H1 (cell line): ENCODE measurements at regions not wholly inside any gene's neighbourhood (a gene's known extent, or its start where the extent isn't known, plus 50 kb on each side); places are given as distances from the start of the nearest gene placed in this dataset.
A peak's percentile ranks its signal among the peaks of the same experiment; 100 is the strongest.

Experiments
- CTCF ChIA-PET: fragments of 300-600 bp; sonication (Branson Sonifier 250); formaldehyde crosslinking; loops from one replicate; lab custom pipeline; 2021; ENCODE audit not compliant: partially characterized antibody; lab: Charles Lee
- POLR2A ChIA-PET: fragments of 300-600 bp; sonication (Branson Sonifier 250); formaldehyde crosslinking; loops from one replicate; lab custom pipeline; 2021; ENCODE audit warnings: inconsistent platforms; ENCODE audit not compliant: partially characterized antibody; lab: Charles Lee
- DNase-seq, 2 experiments: peaks; one replicate each; pipeline versions ENCODE4 v3.0.0 to v3.0.0-alpha.2; 2010 to 2022; ENCODE audit warnings: low spot score in 2 of 2, low read depth in 1 of 2, mixed read lengths in 1 of 2
- FAIRE-seq: peaks from 2 replicates; lab custom pipeline; 2011; peaks lifted over from hg19 to GRCh38; lab: Jason Lieb, UNC
- H2AFZ ChIP-seq: 2 replicates; pipeline ENCODE4 v1.8.1; 2012; ENCODE audit warnings: low read length, inconsistent platforms
- H2AK5ac ChIP-seq: 2 replicates; pipeline ENCODE4 v1.6.1; 2013; ENCODE audit warnings: low read depth, low read length
- H2BK120ac ChIP-seq: replicated peaks from 2 replicates; pipeline ENCODE3; 2013; ENCODE audit warnings: low read depth, low read length, inconsistent platforms
- H2BK12ac ChIP-seq: 2 replicates; pipeline ENCODE4 v1.6.1; 2013; ENCODE audit warnings: low read depth, low read length
- H2BK15ac ChIP-seq: 2 replicates; pipeline ENCODE4 v1.6.1; 2013; ENCODE audit warnings: low read length
- H2BK20ac ChIP-seq: 2 replicates; pipeline ENCODE4 v1.6.1; 2013; ENCODE audit warnings: low read length
- H2BK5ac ChIP-seq: 2 replicates; pipeline ENCODE4 v1.6.1; 2013; ENCODE audit warnings: low read depth, low read length
- H3K14ac ChIP-seq: 2 replicates; pipeline ENCODE4 v1.6.1; 2013; ENCODE audit warnings: inconsistent platforms; ENCODE audit not compliant: insufficient read length
- H3K18ac ChIP-seq: 2 replicates; pipeline ENCODE4 v1.6.1; 2013; ENCODE audit warnings: low read length; ENCODE audit errors: extremely low read depth
- H3K23ac ChIP-seq: 2 replicates; pipeline ENCODE4 v1.6.1; 2013; ENCODE audit warnings: inconsistent platforms; ENCODE audit not compliant: insufficient read length
- H3K23me2 ChIP-seq: 2 replicates; pipeline ENCODE4 v1.6.1; 2013; ENCODE audit warnings: low read depth, low read length
- H3K27ac ChIP-seq: 2 replicates; pipeline ENCODE4 v1.6.1; 2011; ENCODE audit warnings: low read depth, low read length, inconsistent platforms
- H3K27me3 ChIP-seq, 4 experiments: replicated peaks in 1 of 4; 1 replicate in 1 of 4; 2 replicates in 3 of 4; pipeline versions ENCODE4 v1.6.1 to v1.8.1; 2011 to 2013; ENCODE audit warnings: low read length in 3 of 4, mild to moderate bottlenecking in 3 of 4, inconsistent platforms in 2 of 4, mixed read lengths in 2 of 4, moderate library complexity in 1 of 4; ENCODE audit not compliant: control insufficient read depth in 3 of 4, insufficient read depth in 3 of 4; ENCODE audit errors: extremely low read depth in 1 of 4
- H3K36me3 ChIP-seq, 4 experiments: 2 replicates each; pipeline versions ENCODE4 v1.6.1 to v1.8.1; 2011 to 2013; ENCODE audit warnings: mild to moderate bottlenecking in 4 of 4, low read length in 3 of 4, moderate library complexity in 2 of 4, control low read depth in 1 of 4, inconsistent platforms in 1 of 4; ENCODE audit not compliant: insufficient read depth in 4 of 4, control insufficient read depth in 2 of 4
- H3K4ac ChIP-seq: replicated peaks from 2 replicates; pipeline ENCODE3; 2013; ENCODE audit warnings: low read length, low read depth, mixed read lengths, inconsistent platforms; ENCODE audit not compliant: insufficient read length
- H3K4me1 ChIP-seq, 4 experiments: replicated peaks in 1 of 4; 1 replicate in 1 of 4; 2 replicates in 3 of 4; pipeline versions ENCODE4 v1.6.1 to v1.8.1; 2011 to 2013; ENCODE audit warnings: low read length in 3 of 4, inconsistent platforms in 2 of 4, mixed read lengths in 1 of 4; ENCODE audit not compliant: insufficient read depth in 4 of 4, control insufficient read depth in 3 of 4
- H3K4me2 ChIP-seq, 2 experiments: 2 replicates each; pipeline versions ENCODE4 v1.6.1 to v1.8.1; 2011 to 2013; ENCODE audit warnings: low read depth in 2 of 2, low read length in 2 of 2, control low read depth in 1 of 2, inconsistent platforms in 1 of 2, mild to moderate bottlenecking in 1 of 2; ENCODE audit not compliant: insufficient read depth in 1 of 2
- H3K4me3 ChIP-seq, 4 experiments: fragments of 200-600, 300-600 bp in 1 of 4; sonication (generic), shearing (Covaris generic), sonication (Bioruptor Twin) in 1 of 4; 2 replicates each; pipeline versions ENCODE4 v1.5.1 to v1.8.1; 2011 to 2016; ENCODE audit warnings: low read length in 4 of 4, low read depth in 3 of 4, control low read depth in 2 of 4, inconsistent platforms in 2 of 4, mild to moderate bottlenecking in 2 of 4, mixed read lengths in 1 of 4, moderate library complexity in 1 of 4; ENCODE audit not compliant: insufficient read depth in 2 of 4; ENCODE audit errors: extremely low read depth in 1 of 4
- H3K56ac ChIP-seq: replicated peaks from 2 replicates; pipeline ENCODE3; 2013; ENCODE audit warnings: low read depth, mild to moderate bottlenecking, mixed read lengths, low read length, inconsistent platforms; ENCODE audit not compliant: insufficient read length
- H3K79me1 ChIP-seq: 2 replicates; pipeline ENCODE4 v1.6.1; 2013; ENCODE audit warnings: low read depth, low read length, control low read depth
- H3K79me2 ChIP-seq, 2 experiments: 2 replicates each; pipeline versions ENCODE4 v1.6.1 to v1.8.1; 2012 to 2013; ENCODE audit warnings: low read length in 2 of 2, mild to moderate bottlenecking in 2 of 2, inconsistent platforms in 1 of 2; ENCODE audit not compliant: insufficient read depth in 2 of 2, control insufficient read depth in 1 of 2
- H3K9ac ChIP-seq, 4 experiments: replicated peaks in 1 of 4; 1 replicate in 1 of 4; 2 replicates in 3 of 4; pipeline versions ENCODE4 v1.6.1 to v1.8.1; 2011 to 2013; ENCODE audit warnings: low read depth in 3 of 4, low read length in 3 of 4, control low read depth in 2 of 4, mild to moderate bottlenecking in 2 of 4, moderate library complexity in 2 of 4, inconsistent platforms in 1 of 4; ENCODE audit errors: extremely low read depth in 1 of 4
- H3K9me3 ChIP-seq, 2 experiments: 2 replicates each; pipeline versions ENCODE4 v1.6.1 to v1.8.1; 2012 to 2013; ENCODE audit warnings: mild to moderate bottlenecking in 2 of 2, moderate library complexity in 2 of 2, control low read depth in 1 of 2, inconsistent platforms in 1 of 2, low read depth in 1 of 2, low read length in 1 of 2, mixed read lengths in 1 of 2; ENCODE audit not compliant: insufficient read depth in 2 of 2
- H4K20me1 ChIP-seq, 2 experiments: replicated peaks in 1 of 2; 2 replicates each; pipeline versions ENCODE3 to v1.8.1; 2011 to 2013; ENCODE audit warnings: inconsistent platforms in 2 of 2, low read length in 2 of 2, mild to moderate bottlenecking in 1 of 2; ENCODE audit not compliant: insufficient read depth in 2 of 2, control insufficient read depth in 1 of 2
- H4K5ac ChIP-seq: 2 replicates; pipeline ENCODE4 v1.6.1; 2013; ENCODE audit warnings: low read length, low read depth, mixed read lengths, inconsistent platforms; ENCODE audit not compliant: insufficient read length
- H4K8ac ChIP-seq: 2 replicates; pipeline ENCODE4 v1.8.0; 2013; ENCODE audit warnings: mild to moderate bottlenecking, moderate library complexity, low read length, inconsistent platforms; ENCODE audit not compliant: insufficient read depth; ENCODE audit errors: extremely low read depth
- H4K91ac ChIP-seq: replicated peaks from 2 replicates; pipeline ENCODE3; 2013; ENCODE audit warnings: low read length, mixed read lengths, inconsistent platforms; ENCODE audit not compliant: insufficient read length
- CREB1 ChIP-seq: IDR thresholded peaks from 2 replicates; pipeline ENCODE4 v1.6.1; 2012; ENCODE audit warnings: inconsistent platforms
- CTBP2 ChIP-seq: IDR thresholded peaks from 2 replicates; pipeline ENCODE4 v1.7.0; 2011; ENCODE audit warnings: borderline replicate concordance, mild to moderate bottlenecking, moderate library complexity, mixed read lengths, low read length; ENCODE audit not compliant: insufficient read depth, insufficient read length
- EGR1 ChIP-seq: IDR thresholded peaks from 2 replicates; pipeline ENCODE4 v1.6.1; 2011; ENCODE audit warnings: low read depth, low read length, borderline replicate concordance
- FOSL1 ChIP-seq: IDR thresholded peaks from 2 replicates; pipeline ENCODE4 v1.6.1; 2011; ENCODE audit warnings: mild to moderate bottlenecking, low read depth, low read length, moderate library complexity; ENCODE audit not compliant: insufficient read depth
- GABPA ChIP-seq: IDR thresholded peaks from 2 replicates; pipeline ENCODE4 v1.6.1; 2011; ENCODE audit warnings: mild to moderate bottlenecking, low read length, moderate library complexity, borderline replicate concordance; ENCODE audit not compliant: insufficient read depth
- HDAC2 ChIP-seq, 2 experiments: fragments of 300-600 bp in 1 of 2; sonication (generic) in 1 of 2; IDR thresholded peaks; 2 replicates each; pipeline ENCODE4 v1.6.1; 2011 to 2012; ENCODE audit warnings: low read depth in 2 of 2, low read length in 2 of 2, mild to moderate bottlenecking in 2 of 2, moderate library complexity in 2 of 2, borderline replicate concordance in 1 of 2, inconsistent platforms in 1 of 2
- RBBP5 ChIP-seq: IDR thresholded peaks from 2 replicates; pipeline ENCODE4 v1.7.1; 2012; ENCODE audit warnings: low read depth, mild to moderate bottlenecking, inconsistent platforms, low read length, moderate library complexity, borderline replicate concordance
- SAP30 ChIP-seq: fragments of 300-600 bp; sonication (generic); IDR thresholded peaks from 2 replicates; pipeline ENCODE4 v1.7.1; 2012; ENCODE audit warnings: low read length, moderate library complexity, mild to moderate bottlenecking, inconsistent platforms; ENCODE audit not compliant: insufficient read depth, insufficient replicate concordance
- SP2 ChIP-seq: IDR thresholded peaks from 2 replicates; pipeline ENCODE4 v1.6.1; 2012; ENCODE audit warnings: mild to moderate bottlenecking, low read length, inconsistent platforms
- TCF12 ChIP-seq: IDR thresholded peaks from 2 replicates; pipeline ENCODE4 v1.6.1; 2011; ENCODE audit warnings: low read depth, mild to moderate bottlenecking, low read length
- WGBS, 2 experiments: shearing (Covaris generic) in 1 of 2; methylation state at CpG; one replicate each; pipeline versions ENCODE4 v1.1.6 to v1.1.7; 2013 to 2015; ENCODE audit warnings: low lambda C conversion rate in 2 of 2, mixed read lengths in 2 of 2, inconsistent platforms in 1 of 2, low coverage in 1 of 2, missing lambda C conversion rate in 1 of 2; ENCODE audit not compliant: insufficient replicate concordance in 2 of 2, insufficient coverage in 1 of 2, insufficient read length in 1 of 2; ENCODE audit errors: extremely low coverage in 1 of 2, missing lambda C conversion rate in 1 of 2; 5-methylcytosine and 5-hydroxymethylcytosine counted together

- H4K8ac ChIP-seq, result no peak overlapping the region
- WGBS, 2 experiments, result 92% methylated on average over 17 of the region's 17 CpGs; no CpG with 5 or more reads in 1 of the 2 experiments
- H3K14ac ChIP-seq, result no peak overlapping the region
- H3K36me3 ChIP-seq, result no peaks in the 10 kb centered on the region
- no peak overlapping the region for H3K4ac ChIP-seq
- no peak overlapping the region for H2BK15ac ChIP-seq
- no peak overlapping the region for H2AK5ac ChIP-seq
- no peak overlapping the region for H3K4me2 ChIP-seq
- H2AFZ ChIP-seq, result peak overlapping the region; percentile 90
- H3K9me3 ChIP-seq, result peaks cover 8 to 10% of the 10 kb centered on the region in 2 experiments
- no peaks in the 10 kb centered on the region for H4K20me1 ChIP-seq
- H3K4me1 ChIP-seq, result peaks cover 0 to 6% (median 0%) of the 10 kb centered on the region in 4 experiments; a peak in 2 of 7 replicates
- no peak overlapping the region for H4K5ac ChIP-seq
- H3K23me2 ChIP-seq, result no peaks in the 10 kb centered on the region
- no peaks in the 10 kb centered on the region for H3K79me1 ChIP-seq
- H2BK120ac ChIP-seq, result no peak overlapping the region
- TF ChIP-seq RBBP5 (no peak), FOSL1 (no peak), CREB1 (no peak), SP2 (no peak), HDAC2 (IDR thresholded peaks at IDR 0.05; ENCODE audit: borderline replicate concordance in 1 of 2, low read depth in 2 of 2, low read length in 2 of 2) (no peak), TCF12 (no peak), EGR1 (no peak), GABPA (no peak), SAP30 (no peak), CTBP2 (no peak)
- no peak overlapping the region for H3K18ac ChIP-seq
- ChIA-PET POLR2A (no interaction called here), CTCF (no interaction called here)
- H4K91ac ChIP-seq, result no peak overlapping the region
- no peak overlapping the region for H2BK12ac ChIP-seq
- H3K23ac ChIP-seq, result no peak overlapping the region
- no peak overlapping the region; a peak in 1 of 7 replicates for H3K9ac ChIP-seq
- no peak overlapping the region for H2BK5ac ChIP-seq
- no peak overlapping the region for H3K56ac ChIP-seq
- H3K27me3 ChIP-seq, result no peaks in the 10 kb centered on the region
- DNase-seq (no peak), FAIRE-seq (no peak)
- no peak overlapping the region for H3K27ac ChIP-seq
- no peaks in the 10 kb centered on the region for H3K79me2 ChIP-seq
- H3K4me3 ChIP-seq, result no peak overlapping the region
- H2BK20ac ChIP-seq, result no peak overlapping the region
Measured at GRCh38 chr6:163837691-163838431, 423.3 kb downstream of the QKI start.
